Adrenal gland (tissue), 9 donors: ENCODE measurements at regions not wholly inside any gene's neighbourhood (a gene's known extent, or its start where the extent isn't known, plus 50 kb on each side); places are given as distances from the start of the nearest gene placed in this dataset.

Source experiments
- DNase-seq, 7 donors: peaks; one replicate each; pipeline ENCODE4 v3.0.0-alpha.2; 2019 to 2020
- H3K27ac ChIP-seq, 5 donors: fragments of 200-600 bp; sonication (generic) in 4 of 5; 1 replicate in 3 of 5; 2 replicates in 2 of 5; pipeline versions ENCODE4 v1.5.1 to v1.8.0; 2016 to 2020; ENCODE audit warnings: mild to moderate bottlenecking in 1 of 5
- H3K27me3 ChIP-seq: fragments of 200-600 bp; 2 replicates; pipeline ENCODE4 v1.8.0; 2021
- H3K36me3 ChIP-seq, 2 donors: fragments of 200-600 bp; replicated peaks in 1 of 2; 1 replicate in 1 of 2; 2 replicates in 1 of 2; pipeline versions ENCODE4 v1.5.1 to v1.8.0; 2018 to 2022
- H3K4me1 ChIP-seq, 2 donors: fragments of 200-600 bp; replicated peaks in 1 of 2; 1 replicate in 1 of 2; 2 replicates in 1 of 2; pipeline versions ENCODE4 v1.5.1 to v1.8.0; 2018 to 2021
- H3K4me3 ChIP-seq, 4 donors: fragments of 200-600 bp; sonication (generic) in 3 of 4; one replicate each; pipeline ENCODE4 v1.5.1; 2016 to 2018
- H3K9me3 ChIP-seq, 3 donors: fragments of 200-600 bp; sonication (generic) in 1 of 3; replicated peaks in 1 of 3; 1 replicate in 2 of 3; 2 replicates in 1 of 3; pipeline versions ENCODE4 v1.5.1 to v1.8.0; 2016 to 2021
- POLR2A ChIP-seq, 2 donors: fragments of 450-650 bp; IDR thresholded peaks; one replicate each; pipeline ENCODE4 v1.6.1; 2017; ENCODE audit warnings: antibody characterized with exemption in 2 of 2, mild to moderate bottlenecking in 2 of 2, moderate library complexity in 1 of 2
- WGBS, 4 donors: extraction: QIAGEN DNeasy Blood & Tissue Kit in 2 of 4; methylation state at CpG; one replicate each; pipeline versions ENCODE4 v1.1.5 to v1.1.7; 2013 to 2017; 5-methylcytosine and 5-hydroxymethylcytosine counted together
- intact Hi-C, 2 donors: fragments of 100-400 bp; cut with DNase I; formaldehyde crosslinking; loops; one replicate each; pipeline versions ENCODE4 v1.14.1 to v1.15.0; 2022 to 2023
- TF ChIP-seq, protein P1 (sequence below), 6 experiments: fragments of 450-650 bp in 4 of 6; fragments of 200-600 bp in 2 of 6; sonication (generic) in 1 of 6; IDR thresholded peaks; 1 replicate in 5 of 6; 2 replicates in 1 of 6; pipeline versions ENCODE4 v1.5.1 to v1.8.0; 2016 to 2021; ENCODE audit warnings: antibody characterized with exemption in 6 of 6, mild to moderate bottlenecking in 2 of 6, moderate library complexity in 1 of 6
- donor health status: healthy with polysubstance abuse.
- donor health status: Bipolar disorder and iron deficiency.
- donor health status: DM: yes; HTN: yes; CAD: no.
- donor health status: DM: no; HTN: no; CAD: no.
- donor health status: DM: no; HTN: no; CAD: no.

- Histone ChIP-seq H3K9me3 (no peaks in the 10 kb centered on the region), H3K27me3 (no peaks in the 10 kb centered on the region), H3K4me1 (no peaks in the 10 kb centered on the region), H3K4me3 (no peak overlapping the region), H3K27ac (no peak overlapping the region), H3K36me3 (no peaks in the 10 kb centered on the region)
- no peak for TF ChIP-seq POLR2A (IDR thresholded peaks at IDR 0.05)
- TF ChIP-seq, protein P1, sequence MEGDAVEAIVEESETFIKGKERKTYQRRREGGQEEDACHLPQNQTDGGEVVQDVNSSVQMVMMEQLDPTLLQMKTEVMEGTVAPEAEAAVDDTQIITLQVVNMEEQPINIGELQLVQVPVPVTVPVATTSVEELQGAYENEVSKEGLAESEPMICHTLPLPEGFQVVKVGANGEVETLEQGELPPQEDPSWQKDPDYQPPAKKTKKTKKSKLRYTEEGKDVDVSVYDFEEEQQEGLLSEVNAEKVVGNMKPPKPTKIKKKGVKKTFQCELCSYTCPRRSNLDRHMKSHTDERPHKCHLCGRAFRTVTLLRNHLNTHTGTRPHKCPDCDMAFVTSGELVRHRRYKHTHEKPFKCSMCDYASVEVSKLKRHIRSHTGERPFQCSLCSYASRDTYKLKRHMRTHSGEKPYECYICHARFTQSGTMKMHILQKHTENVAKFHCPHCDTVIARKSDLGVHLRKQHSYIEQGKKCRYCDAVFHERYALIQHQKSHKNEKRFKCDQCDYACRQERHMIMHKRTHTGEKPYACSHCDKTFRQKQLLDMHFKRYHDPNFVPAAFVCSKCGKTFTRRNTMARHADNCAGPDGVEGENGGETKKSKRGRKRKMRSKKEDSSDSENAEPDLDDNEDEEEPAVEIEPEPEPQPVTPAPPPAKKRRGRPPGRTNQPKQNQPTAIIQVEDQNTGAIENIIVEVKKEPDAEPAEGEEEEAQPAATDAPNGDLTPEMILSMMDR (IDR thresholded peaks at IDR 0.05): no peak
- intact Hi-C loops: no loop called here
- no peak for DNase-seq
- 56 to 82% (median 66%) methylated on average over 2 of the region's 2 CpGs for WGBS, 4 donors
Observed at GRCh38 chr1:187645651-187646050, 816.9 kb downstream of the PLA2G4A start.

DNA sequence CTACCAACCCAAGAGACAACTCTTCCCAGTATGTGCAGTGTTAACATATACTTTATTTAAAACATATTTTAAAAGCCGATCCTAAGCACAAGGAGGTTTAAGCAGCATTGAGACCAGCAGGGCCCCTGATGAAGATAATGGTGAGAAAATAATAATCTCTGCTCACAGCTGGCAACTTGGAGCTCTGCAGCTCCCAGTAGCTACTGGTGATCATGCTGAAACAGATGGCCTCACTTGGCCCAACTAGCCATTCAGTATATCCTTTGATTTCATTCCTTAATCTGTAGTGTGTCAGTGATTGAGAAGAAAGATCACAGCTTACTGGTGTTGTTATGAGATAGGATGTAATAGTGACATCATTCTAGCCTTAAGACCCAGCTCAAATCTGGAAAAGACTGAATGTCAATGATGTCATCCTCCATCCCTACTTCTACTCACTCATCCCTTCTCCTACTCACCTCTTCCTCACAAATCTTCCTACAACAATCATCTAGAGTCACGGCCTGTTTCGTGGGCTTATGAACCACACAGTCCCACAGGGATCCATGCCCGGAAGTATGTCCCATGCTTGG lies 817.9 kb downstream of the PLA2G4A start:
- no peaks in the 10 kb centered on the region for H3K9me3 ChIP-seq
- H3K4me3 ChIP-seq: no peak overlapping the region
- TF ChIP-seq, protein P1 (IDR thresholded peaks at IDR 0.05): no peak
- no peak for TF ChIP-seq POLR2A (IDR thresholded peaks at IDR 0.05)
- no peak overlapping the region for H3K27ac ChIP-seq
- WGBS, 4 donors: 81 to 90% (median 88%) methylated on average over 4 of the region's 4 CpGs
- H3K36me3 ChIP-seq: no peaks in the 10 kb centered on the region
- DNase-seq: no peak
- no peaks in the 10 kb centered on the region for H3K4me1 ChIP-seq
- H3K27me3 ChIP-seq: no peaks in the 10 kb centered on the region
- intact Hi-C loops: no loop called here

DNA sequence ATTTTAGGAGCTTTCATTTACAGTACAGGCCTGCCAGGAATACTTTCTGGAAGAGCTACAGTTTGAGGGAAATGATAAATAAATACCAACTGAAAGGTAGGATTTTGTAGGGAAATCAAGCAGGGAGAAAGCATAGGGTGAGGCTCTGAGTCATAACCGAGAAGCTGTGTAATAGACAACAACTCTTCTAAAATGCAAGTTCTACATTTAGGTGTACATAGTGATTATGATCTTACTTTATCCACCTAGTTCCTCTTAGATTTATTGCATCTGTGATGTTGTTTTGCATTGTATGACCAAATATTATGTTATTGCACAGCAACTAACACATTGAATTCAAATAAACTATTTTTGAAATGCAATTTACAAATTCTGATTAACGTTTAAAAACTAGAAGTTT lies 819.3 kb downstream of the PLA2G4A start:
- TF ChIP-seq, protein P1 (IDR thresholded peaks at IDR 0.05): no peak
- TF ChIP-seq POLR2A (IDR thresholded peaks at IDR 0.05): no peak
- Histone ChIP-seq H3K4me3 (no peak overlapping the region), H3K27ac (no peak overlapping the region), H3K9me3 (no peaks in the 10 kb centered on the region), H3K27me3 (no peaks in the 10 kb centered on the region), H3K36me3 (no peaks in the 10 kb centered on the region), H3K4me1 (no peaks in the 10 kb centered on the region)
- WGBS, 4 donors: 68 to 73% (median 69%) methylated on average over 2 of the region's 2 CpGs
- no peak for DNase-seq
- intact Hi-C loops: no loop called here

- Histone ChIP-seq H3K4me3 (no peak overlapping the region), H3K27ac (no peak overlapping the region), H3K36me3 (no peaks in the 10 kb centered on the region), H3K27me3 (no peaks in the 10 kb centered on the region), H3K9me3 (no peaks in the 10 kb centered on the region), H3K4me1 (no peaks in the 10 kb centered on the region)
- DNase-seq: no peak
- intact Hi-C loops: no loop called here
- 68 to 77% (median 73%) methylated on average over 2 of the region's 2 CpGs for WGBS, 4 donors
- TF ChIP-seq, protein P1 (IDR thresholded peaks at IDR 0.05): no peak
- TF ChIP-seq POLR2A (IDR thresholded peaks at IDR 0.05): no peak
Observed at GRCh38 chr1:187654635-187655034, 825.9 kb downstream of the PLA2G4A start.
